GM21515 (cell line): ENCODE measurements at regions not wholly inside any gene's neighbourhood (a gene's known extent, or its start where the extent isn't known, plus 50 kb on each side); places are given as distances from the start of the nearest gene placed in this dataset.

Experiments used
- ATAC-seq: cut with Tn5 transposase; IDR thresholded peaks from one replicate; pipeline ENCODE4 v1.9.1; 2021; ENCODE audit not compliant: unreplicated experiment

- ATAC-seq, result no peak
Measured at GRCh38 chr17:15048933-15049794, 216.0 kb downstream of the PMP22 start.

DNA sequence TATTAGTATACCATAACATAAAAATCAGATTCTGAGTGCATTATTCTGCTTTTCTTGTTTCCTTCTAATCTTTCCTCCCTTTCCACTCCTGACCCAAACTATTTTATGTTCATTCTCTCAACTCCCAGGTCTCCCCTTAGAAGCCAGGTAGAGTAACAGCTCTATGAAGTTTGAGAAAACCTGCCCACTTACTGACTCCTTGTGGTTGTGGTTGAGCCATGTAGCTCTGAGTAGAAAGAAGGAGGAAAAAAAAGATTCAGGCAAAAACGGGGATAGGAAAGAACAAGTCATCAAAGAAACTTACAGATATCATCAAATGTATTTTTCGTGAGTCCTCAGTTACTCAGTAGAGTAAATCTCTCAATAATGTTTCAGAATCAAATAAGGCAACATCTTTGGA lies 216.7 kb downstream of the PMP22 start:
- ATAC-seq, result no peak

GRCh38 chr17:15042311-15042710 lies 222.8 kb downstream of the PMP22 start:
- no peak for ATAC-seq

DNA sequence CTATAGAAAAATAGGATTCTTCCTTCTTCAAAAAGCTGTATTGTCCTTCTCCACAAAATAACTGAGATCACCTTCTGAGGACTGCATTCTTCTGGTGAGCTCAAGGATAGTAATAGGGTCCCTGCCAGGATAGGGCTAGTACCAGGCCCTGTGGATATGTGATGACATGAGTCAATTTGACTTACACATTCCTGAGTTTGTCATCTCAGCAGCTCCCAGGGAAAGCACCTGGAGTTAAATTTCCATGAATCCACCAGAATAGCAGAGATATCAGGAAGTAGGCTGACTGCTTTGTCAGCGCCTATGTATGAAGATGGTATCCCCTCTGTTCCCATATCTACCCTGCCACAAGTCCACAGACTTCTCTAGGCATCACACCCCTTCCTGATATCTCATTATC lies 225.8 kb downstream of the PMP22 start:
- no peak for ATAC-seq

DNA sequence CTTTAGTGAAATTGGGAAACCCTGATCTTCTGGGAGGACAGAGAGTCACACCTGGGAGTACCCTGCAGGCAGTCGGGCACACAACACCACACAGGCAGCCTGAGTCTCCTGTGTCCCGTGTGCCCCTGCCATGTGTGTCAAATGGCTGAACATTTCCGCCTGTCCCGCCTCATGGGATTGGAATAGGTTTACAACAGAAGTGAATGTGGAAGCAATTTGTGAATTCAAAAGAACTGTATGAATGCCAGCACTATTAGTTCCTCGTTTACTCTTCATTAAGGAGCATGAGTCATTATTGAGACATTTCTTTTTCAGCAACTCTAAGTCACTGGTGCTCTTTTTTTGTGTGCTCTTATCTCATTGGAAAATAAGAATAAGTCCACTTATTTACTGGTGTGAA lies 226.5 kb downstream of the PMP22 start:
- ATAC-seq, result no peak

- ATAC-seq, result no peak
Measured at GRCh38 chr17:15036238-15036637, 228.9 kb downstream of the PMP22 start.

GRCh38 chr17:15031975-15032374 lies 233.2 kb downstream of the PMP22 start:
- no peak for ATAC-seq

DNA sequence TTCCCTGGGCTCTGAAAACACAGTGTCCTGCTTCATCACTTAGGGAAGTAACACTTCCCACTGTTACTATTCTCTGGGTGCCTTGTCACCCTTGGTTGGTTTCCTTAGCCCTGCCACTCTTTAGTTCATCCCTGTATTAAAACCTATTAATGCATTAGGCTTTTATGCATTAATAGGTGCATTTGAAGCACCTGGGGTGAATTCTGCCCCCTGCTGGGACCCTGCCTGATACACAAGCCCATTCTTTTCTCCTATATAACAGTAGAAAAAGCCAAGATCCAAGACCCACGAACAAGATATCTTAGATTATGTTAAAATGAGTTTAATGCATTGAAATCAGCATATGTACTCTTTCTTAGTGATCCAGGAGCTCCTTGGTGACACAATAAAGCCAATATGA lies 235.7 kb downstream of the PMP22 start:
- ATAC-seq, result no peak

DNA sequence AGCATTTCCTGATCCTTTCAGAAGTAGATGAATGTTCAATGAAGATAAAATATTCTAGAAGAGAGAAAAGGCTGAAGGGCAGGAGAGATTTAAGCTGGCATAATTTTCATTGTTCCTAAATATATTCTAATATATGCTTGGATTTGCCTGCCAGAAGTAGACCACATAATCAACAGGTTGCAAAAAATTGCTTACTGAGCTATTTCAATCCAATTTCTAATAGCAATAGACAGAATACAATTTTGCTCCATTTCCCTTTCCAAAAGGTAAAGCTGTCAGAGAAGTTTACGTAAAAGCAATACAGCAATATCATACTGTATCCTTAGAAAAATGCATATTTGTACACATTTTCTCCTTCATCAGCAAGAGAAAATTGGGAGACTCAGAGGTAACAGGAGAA lies 237.3 kb downstream of the PMP22 start:
- ATAC-seq, result no peak

- ATAC-seq, result no peak
Measured at GRCh38 chr17:15026088-15026487, 239.0 kb downstream of the PMP22 start.

- no peak for ATAC-seq
Measured at GRCh38 chr17:15023589-15024336, 241.4 kb downstream of the PMP22 start.

GRCh38 chr17:15019158-15019557 lies 246.0 kb downstream of the PMP22 start:
- ATAC-seq, result no peak

DNA sequence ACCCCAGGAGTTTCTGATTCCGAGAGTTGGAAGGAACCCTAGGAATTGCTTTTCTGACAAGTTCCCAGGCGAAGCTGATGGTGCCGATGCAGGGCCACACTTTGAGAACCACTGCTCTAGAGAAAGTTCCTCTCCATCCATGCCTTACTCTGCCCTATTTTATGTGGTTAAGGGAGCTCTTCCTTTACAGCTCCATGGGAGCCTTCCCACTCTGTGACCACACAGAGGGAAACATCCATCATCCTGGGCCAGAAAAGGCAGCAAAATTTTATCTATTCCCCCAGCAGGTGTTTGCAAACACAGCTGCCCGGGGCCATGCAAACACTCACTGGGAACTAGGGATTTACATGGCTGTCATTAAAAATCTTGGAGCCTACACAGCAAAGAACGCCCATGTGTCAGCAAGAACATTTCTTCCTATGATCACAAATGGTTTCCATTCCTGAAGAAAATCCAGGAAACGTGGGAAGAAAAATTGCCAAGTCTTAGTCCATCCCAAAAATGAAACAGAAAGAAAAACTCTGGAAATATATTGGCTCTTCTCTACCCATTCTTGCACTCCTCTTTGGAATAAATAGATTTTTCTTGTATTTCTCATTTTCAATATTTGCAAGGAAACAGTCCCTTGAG lies 252.7 kb downstream of the PMP22 start:
- no peak for ATAC-seq

- no peak for ATAC-seq
Measured at GRCh38 chr17:15009087-15009486, 256.0 kb downstream of the PMP22 start.

DNA sequence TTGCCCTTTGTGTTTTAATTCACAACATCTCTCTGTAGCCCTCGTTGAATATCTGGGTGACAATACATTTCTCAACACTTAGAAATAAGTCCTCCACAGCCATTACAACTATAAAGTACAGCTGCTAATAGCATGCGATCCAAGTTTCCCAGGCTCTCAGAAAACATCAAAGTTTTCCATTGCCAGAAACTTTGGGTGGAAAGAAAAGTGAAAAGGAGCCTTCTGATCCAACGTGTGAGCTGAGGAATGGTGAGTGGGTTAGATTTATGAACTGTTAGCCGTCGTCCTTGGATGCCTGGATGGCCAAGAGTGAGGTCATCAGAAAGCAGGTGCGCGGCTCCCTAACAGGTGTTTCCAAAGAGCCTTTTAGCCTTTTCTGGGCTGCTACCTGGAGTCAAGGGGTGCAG lies 258.0 kb downstream of the PMP22 start:
- ATAC-seq, result no peak

- no peak for ATAC-seq
Measured at GRCh38 chr17:15006421-15007128, 258.6 kb downstream of the PMP22 start.

DNA sequence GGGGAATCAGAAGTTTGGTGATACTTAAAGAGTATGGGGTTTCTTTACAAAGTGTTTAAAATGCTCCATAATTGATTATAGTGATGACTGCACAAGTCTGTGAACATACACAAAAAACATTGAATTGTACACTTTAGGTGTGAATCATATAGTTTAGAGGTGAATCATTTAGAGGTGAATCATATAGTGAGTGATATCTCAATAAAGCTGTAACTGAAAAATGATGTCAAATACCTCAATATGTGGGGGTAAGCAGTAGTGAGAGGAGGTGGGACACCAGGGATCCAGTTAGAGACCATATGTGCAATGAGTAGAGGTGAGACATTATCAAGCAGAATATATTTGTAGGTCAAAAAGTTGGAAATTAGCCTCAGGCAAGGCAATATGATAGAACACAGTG lies 264.5 kb downstream of the PMP22 start:
- no peak for ATAC-seq

DNA sequence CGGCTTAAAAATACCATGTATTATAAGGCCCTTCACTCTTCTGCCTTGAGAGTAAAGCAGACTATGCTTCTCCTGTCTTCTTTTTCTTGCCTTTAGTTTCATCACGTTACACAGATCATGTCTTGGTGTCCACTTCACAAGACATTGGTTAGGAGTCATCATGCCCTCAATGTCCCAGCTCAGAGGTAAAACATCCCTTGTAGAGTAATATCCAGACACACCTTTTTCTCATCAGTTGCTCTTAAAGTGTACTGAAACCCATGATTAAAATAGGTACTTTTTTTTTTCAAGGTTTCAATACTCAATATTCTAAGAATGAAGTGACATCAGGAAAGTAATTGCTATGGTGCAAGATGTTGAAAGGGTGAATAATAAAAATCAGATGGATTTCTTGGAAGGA lies 267.8 kb downstream of the PMP22 start:
- no peak for ATAC-seq

DNA sequence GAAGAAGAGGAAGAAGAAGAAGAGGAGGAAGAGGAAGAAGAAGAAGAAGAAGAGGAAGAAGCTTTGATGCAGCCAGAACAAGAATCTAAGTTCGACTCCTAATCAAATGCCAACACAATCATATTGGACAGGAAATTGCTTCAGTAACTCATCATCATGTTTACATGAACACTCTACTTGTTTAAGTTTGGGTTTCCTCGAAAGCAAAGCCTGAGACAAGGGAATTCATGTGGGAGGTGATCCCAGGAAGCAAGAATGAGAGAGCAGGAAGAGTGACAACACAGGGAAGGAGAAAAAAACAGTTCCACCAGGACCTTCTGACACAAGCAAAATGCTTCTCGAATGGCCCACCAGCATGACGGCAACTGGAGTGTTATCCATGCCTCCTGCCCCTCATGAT lies 279.0 kb downstream of the PMP22 start:
- ATAC-seq, result no peak

- no peak for ATAC-seq
Measured at GRCh38 chr17:14972844-14973243, 292.3 kb downstream of the PMP22 start.

GRCh38 chr17:14971054-14971453 lies 294.1 kb downstream of the PMP22 start:
- ATAC-seq, result no peak
